ENCODE measurements at regions not wholly inside any gene's neighbourhood (a gene's known extent, or its start where the extent isn't known, plus 50 kb on each side); places are given as distances from the start of the nearest gene placed in this dataset.

- peaks cover 0 to 1% (median 0%) of the 10 kb centered on the region in 5 experiments for H3K27me3 ChIP-seq (replicated peaks in 2 of 5; ENCODE audit: control insufficient read depth in 4 of 5, insufficient read depth in 5 of 5, low read length in 4 of 5)
- ChIA-PET CTCF (interaction anchor here (1.0 kb wide), 1 partner anchor 12 kb away, joined by 5 read pairs; no protein-coding TSS in a partner anchor), POLR2A (no interaction called here)
- H3K4me1 ChIP-seq (ENCODE audit: control extremely low read depth in 1 of 4, control insufficient read depth in 4 of 4, insufficient read depth in 4 of 4, low read length in 3 of 4): no peaks in the 10 kb centered on the region
- DNase-seq: no peak
- H3K9me3 ChIP-seq (ENCODE audit: control extremely low read depth in 1 of 5, control insufficient read depth in 4 of 5, insufficient read depth in 2 of 5, low read depth in 1 of 5, low read length in 4 of 5): no peaks in the 10 kb centered on the region
- H3K27ac ChIP-seq (ENCODE audit: insufficient read depth in 1 of 2, low read depth in 1 of 2, low read length in 2 of 2, poor library complexity in 1 of 2, severe bottlenecking in 2 of 2): no peak overlapping the region
- no peak overlapping the region for H3K4me3 ChIP-seq (ENCODE audit: control insufficient read depth in 1 of 7, extremely low read depth in 1 of 7, insufficient read depth in 4 of 7, low read depth in 2 of 7, low read length in 6 of 7)
- no peaks in the 10 kb centered on the region for H3K36me3 ChIP-seq (ENCODE audit: control insufficient read depth in 4 of 4, insufficient read depth in 4 of 4, low read length in 3 of 4)
- no CpG with 5 or more reads among the region's 1 CpG for WGBS (ENCODE audit: insufficient coverage)
These were observed 598.6 kb downstream of the AMY1C start for GRCh38 chr1:104348277-104348676.

GRCh38 chr1:104353580-104353979 lies 603.9 kb downstream of the AMY1C start:
- Histone ChIP-seq H3K9me3 (ENCODE audit: control extremely low read depth in 1 of 5, control insufficient read depth in 4 of 5, insufficient read depth in 2 of 5, low read depth in 1 of 5, low read length in 4 of 5) (no peaks in the 10 kb centered on the region), H3K36me3 (ENCODE audit: control insufficient read depth in 4 of 4, insufficient read depth in 4 of 4, low read length in 3 of 4) (no peaks in the 10 kb centered on the region), H3K27ac (ENCODE audit: insufficient read depth in 1 of 2, low read depth in 1 of 2, low read length in 2 of 2, poor library complexity in 1 of 2, severe bottlenecking in 2 of 2) (no peak overlapping the region), H3K27me3 (replicated peaks in 2 of 5; ENCODE audit: control insufficient read depth in 4 of 5, insufficient read depth in 5 of 5, low read length in 4 of 5) (peaks cover 0 to 1% (median 0%) of the 10 kb centered on the region in 5 experiments), H3K4me3 (ENCODE audit: control insufficient read depth in 1 of 7, extremely low read depth in 1 of 7, insufficient read depth in 4 of 7, low read depth in 2 of 7, low read length in 6 of 7) (no peak overlapping the region), H3K4me1 (ENCODE audit: control extremely low read depth in 1 of 4, control insufficient read depth in 4 of 4, insufficient read depth in 4 of 4, low read length in 3 of 4) (peaks cover 0 to 3% (median 0%) of the 10 kb centered on the region in 4 experiments)
- CTCF ChIA-PET: no interaction called here
- peak in 1 of 3 donors; percentile 9 for DNase-seq
- WGBS (ENCODE audit: insufficient coverage): no CpG with 5 or more reads among the region's 1 CpG
- POLR2A ChIA-PET: no interaction called here

- DNase-seq: no peak
- Histone ChIP-seq H3K27ac (ENCODE audit: insufficient read depth in 1 of 2, low read depth in 1 of 2, low read length in 2 of 2, poor library complexity in 1 of 2, severe bottlenecking in 2 of 2) (no peak overlapping the region), H3K27me3 (replicated peaks in 2 of 5; ENCODE audit: control insufficient read depth in 4 of 5, insufficient read depth in 5 of 5, low read length in 4 of 5) (no peaks in the 10 kb centered on the region), H3K4me1 (ENCODE audit: control extremely low read depth in 1 of 4, control insufficient read depth in 4 of 4, insufficient read depth in 4 of 4, low read length in 3 of 4) (peaks cover 0 to 3% (median 0%) of the 10 kb centered on the region in 4 experiments), H3K36me3 (ENCODE audit: control insufficient read depth in 4 of 4, insufficient read depth in 4 of 4, low read length in 3 of 4) (no peaks in the 10 kb centered on the region), H3K9me3 (ENCODE audit: control extremely low read depth in 1 of 5, control insufficient read depth in 4 of 5, insufficient read depth in 2 of 5, low read depth in 1 of 5, low read length in 4 of 5) (no peaks in the 10 kb centered on the region), H3K4me3 (ENCODE audit: control insufficient read depth in 1 of 7, extremely low read depth in 1 of 7, insufficient read depth in 4 of 7, low read depth in 2 of 7, low read length in 6 of 7) (no peak overlapping the region)
- no CpG with 5 or more reads among the region's 1 CpG for WGBS (ENCODE audit: insufficient coverage)
- ChIA-PET POLR2A (interaction anchor here (0.6 kb wide), 1 partner anchor 205 kb away, joined by 8 read pairs; no protein-coding TSS in a partner anchor), CTCF (no interaction called here)
These were observed 608.4 kb downstream of the AMY1C start for GRCh38 chr1:104358086-104358485.

GRCh38 chr1:104358621-104359020 lies 608.9 kb downstream of the AMY1C start:
- H3K9me3 ChIP-seq (ENCODE audit: control extremely low read depth in 1 of 5, control insufficient read depth in 4 of 5, insufficient read depth in 2 of 5, low read depth in 1 of 5, low read length in 4 of 5): no peaks in the 10 kb centered on the region
- WGBS (ENCODE audit: insufficient coverage): 89% methylated on average over 2 of the region's 3 CpGs
- no peaks in the 10 kb centered on the region for H3K27me3 ChIP-seq (replicated peaks in 2 of 5; ENCODE audit: control insufficient read depth in 4 of 5, insufficient read depth in 5 of 5, low read length in 4 of 5)

GRCh38 chr1:104378414-104378813 lies 628.7 kb downstream of the AMY1C start:
- H3K27ac ChIP-seq (ENCODE audit: insufficient read depth in 1 of 2, low read depth in 1 of 2, low read length in 2 of 2, poor library complexity in 1 of 2, severe bottlenecking in 2 of 2): no peak overlapping the region
- H3K27me3 ChIP-seq (replicated peaks in 2 of 5; ENCODE audit: control insufficient read depth in 4 of 5, insufficient read depth in 5 of 5, low read length in 4 of 5): no peaks in the 10 kb centered on the region
- ChIA-PET CTCF (no interaction called here), POLR2A (no interaction called here)
- H3K9me3 ChIP-seq (ENCODE audit: control extremely low read depth in 1 of 5, control insufficient read depth in 4 of 5, insufficient read depth in 2 of 5, low read depth in 1 of 5, low read length in 4 of 5): no peaks in the 10 kb centered on the region
- H3K4me3 ChIP-seq (ENCODE audit: control insufficient read depth in 1 of 7, extremely low read depth in 1 of 7, insufficient read depth in 4 of 7, low read depth in 2 of 7, low read length in 6 of 7): no peak overlapping the region
- no CpG with 5 or more reads among the region's 1 CpG for WGBS (ENCODE audit: insufficient coverage)
- DNase-seq: no peak
- H3K4me1 ChIP-seq (ENCODE audit: control extremely low read depth in 1 of 4, control insufficient read depth in 4 of 4, insufficient read depth in 4 of 4, low read length in 3 of 4): no peaks in the 10 kb centered on the region
- H3K36me3 ChIP-seq (ENCODE audit: control insufficient read depth in 4 of 4, insufficient read depth in 4 of 4, low read length in 3 of 4): no peaks in the 10 kb centered on the region

More at GRCh38 chr1:104358621-104359020, 608.9 kb downstream of the AMY1C start:
- ChIA-PET POLR2A (interaction anchor here (0.6 kb wide), 1 partner anchor 205 kb away, joined by 8 read pairs; no protein-coding TSS in a partner anchor), CTCF (no interaction called here)
- no peak for DNase-seq
- Histone ChIP-seq H3K4me1 (ENCODE audit: control extremely low read depth in 1 of 4, control insufficient read depth in 4 of 4, insufficient read depth in 4 of 4, low read length in 3 of 4) (peaks cover 0 to under 1% (median 0%) of the 10 kb centered on the region in 4 experiments), H3K36me3 (ENCODE audit: control insufficient read depth in 4 of 4, insufficient read depth in 4 of 4, low read length in 3 of 4) (no peaks in the 10 kb centered on the region), H3K27ac (ENCODE audit: insufficient read depth in 1 of 2, low read depth in 1 of 2, low read length in 2 of 2, poor library complexity in 1 of 2, severe bottlenecking in 2 of 2) (no peak overlapping the region), H3K4me3 (ENCODE audit: control insufficient read depth in 1 of 7, extremely low read depth in 1 of 7, insufficient read depth in 4 of 7, low read depth in 2 of 7, low read length in 6 of 7) (no peak overlapping the region)

GRCh38 chr1:104380003-104380402 lies 630.3 kb downstream of the AMY1C start:
- ChIA-PET CTCF (no interaction called here), POLR2A (no interaction called here)
- Histone ChIP-seq H3K27ac (ENCODE audit: insufficient read depth in 1 of 2, low read depth in 1 of 2, low read length in 2 of 2, poor library complexity in 1 of 2, severe bottlenecking in 2 of 2) (no peak overlapping the region), H3K4me3 (ENCODE audit: control insufficient read depth in 1 of 7, extremely low read depth in 1 of 7, insufficient read depth in 4 of 7, low read depth in 2 of 7, low read length in 6 of 7) (no peak overlapping the region), H3K9me3 (ENCODE audit: control extremely low read depth in 1 of 5, control insufficient read depth in 4 of 5, insufficient read depth in 2 of 5, low read depth in 1 of 5, low read length in 4 of 5) (no peaks in the 10 kb centered on the region), H3K4me1 (ENCODE audit: control extremely low read depth in 1 of 4, control insufficient read depth in 4 of 4, insufficient read depth in 4 of 4, low read length in 3 of 4) (no peaks in the 10 kb centered on the region), H3K27me3 (replicated peaks in 2 of 5; ENCODE audit: control insufficient read depth in 4 of 5, insufficient read depth in 5 of 5, low read length in 4 of 5) (no peaks in the 10 kb centered on the region), H3K36me3 (ENCODE audit: control insufficient read depth in 4 of 4, insufficient read depth in 4 of 4, low read length in 3 of 4) (no peaks in the 10 kb centered on the region)
- no peak for DNase-seq
- 58% methylated on average over 2 of the region's 2 CpGs for WGBS (ENCODE audit: insufficient coverage)

GRCh38 chr1:104387716-104388508 lies 638.2 kb downstream of the AMY1C start:
- no peaks in the 10 kb centered on the region for H3K36me3 ChIP-seq (ENCODE audit: control insufficient read depth in 4 of 4, insufficient read depth in 4 of 4, low read length in 3 of 4)
- 89% methylated on average over 4 of the region's 5 CpGs for WGBS (ENCODE audit: insufficient coverage)
- ChIA-PET POLR2A (no interaction called here), CTCF (no interaction called here)
- H3K4me3 ChIP-seq (ENCODE audit: control insufficient read depth in 1 of 7, extremely low read depth in 1 of 7, insufficient read depth in 4 of 7, low read depth in 2 of 7, low read length in 6 of 7): no peak overlapping the region
- no peaks in the 10 kb centered on the region for H3K9me3 ChIP-seq (ENCODE audit: control extremely low read depth in 1 of 5, control insufficient read depth in 4 of 5, insufficient read depth in 2 of 5, low read depth in 1 of 5, low read length in 4 of 5)
- H3K27me3 ChIP-seq (replicated peaks in 2 of 5; ENCODE audit: control insufficient read depth in 4 of 5, insufficient read depth in 5 of 5, low read length in 4 of 5): no peaks in the 10 kb centered on the region
- DNase-seq: no peak
- H3K27ac ChIP-seq (ENCODE audit: insufficient read depth in 1 of 2, low read depth in 1 of 2, low read length in 2 of 2, poor library complexity in 1 of 2, severe bottlenecking in 2 of 2): no peak overlapping the region
- no peaks in the 10 kb centered on the region for H3K4me1 ChIP-seq (ENCODE audit: control extremely low read depth in 1 of 4, control insufficient read depth in 4 of 4, insufficient read depth in 4 of 4, low read length in 3 of 4)
